ENCODE measurements at regions not wholly inside any gene's neighbourhood (a gene's known extent, or its start where the extent isn't known, plus 50 kb on each side); places are given as distances from the start of the nearest gene placed in this dataset.
"Not testable (repeated sequence)": the region's sequence is repeated elsewhere in the genome, so short reads cannot be mapped to it uniquely, and the experiment has no call there.

- DNase-seq (ENCODE audit: low spot score): peak; percentile 22
Observed at GRCh38 chr9:42239445-42240260, 56.2 kb downstream of the SPATA31A6 start.

GRCh38 chr9:42240261-42240579 is 56.8 kb downstream of the SPATA31A6 start:
- not testable (repeated sequence) for DNase-seq (ENCODE audit: low spot score)

- DNase-seq (ENCODE audit: low spot score): not testable (repeated sequence)
Observed at GRCh38 chr9:42243211-42243610, 59.8 kb downstream of the SPATA31A6 start.

- DNase-seq (ENCODE audit: low spot score): not testable (repeated sequence)
Observed at GRCh38 chr9:42243822-42244221, 60.4 kb downstream of the SPATA31A6 start.

GRCh38 chr9:42268729-42269128 is 85.3 kb downstream of the SPATA31A6 start:
- DNase-seq (ENCODE audit: low spot score): not testable (repeated sequence)

GRCh38 chr9:42269171-42269570 is 85.7 kb downstream of the SPATA31A6 start:
- not testable (repeated sequence) for DNase-seq (ENCODE audit: low spot score)

- not testable (repeated sequence) for DNase-seq (ENCODE audit: low spot score)
Observed at GRCh38 chr9:42273191-42273590, 89.7 kb downstream of the SPATA31A6 start.

GRCh38 chr9:42275141-42275540 is 91.7 kb downstream of the SPATA31A6 start:
- DNase-seq (ENCODE audit: low spot score): no peak

GRCh38 chr9:42282531-42283178 is 99.2 kb downstream of the SPATA31A6 start:
- peak; percentile 13 for DNase-seq (ENCODE audit: low spot score)

- peak; percentile 12 for DNase-seq (ENCODE audit: low spot score)
Observed at GRCh38 chr9:42283179-42283543, 99.7 kb downstream of the SPATA31A6 start.

GRCh38 chr9:42286145-42286845 is 102.8 kb downstream of the SPATA31A6 start:
- DNase-seq (ENCODE audit: low spot score): not testable (repeated sequence)

GRCh38 chr9:42288002-42288864 is 104.8 kb downstream of the SPATA31A6 start:
- DNase-seq (ENCODE audit: low spot score): not testable (repeated sequence)

GRCh38 chr9:42288865-42289229 is 105.4 kb downstream of the SPATA31A6 start:
- DNase-seq (ENCODE audit: low spot score): not testable (repeated sequence)

- not testable (repeated sequence) for DNase-seq (ENCODE audit: low spot score)
Observed at GRCh38 chr9:42300124-42300523, 116.7 kb downstream of the SPATA31A6 start.

- not testable (repeated sequence) for DNase-seq (ENCODE audit: low spot score)
Observed at GRCh38 chr9:42306625-42307024, 123.2 kb downstream of the SPATA31A6 start.

GRCh38 chr9:42307449-42307848 is 124.0 kb downstream of the SPATA31A6 start:
- not testable (repeated sequence) for DNase-seq (ENCODE audit: low spot score)

GRCh38 chr9:42310972-42311371 is 127.5 kb downstream of the SPATA31A6 start:
- not testable (repeated sequence) for DNase-seq (ENCODE audit: low spot score)

- not testable (repeated sequence) for DNase-seq (ENCODE audit: low spot score)
Observed at GRCh38 chr9:42316026-42316425, 132.6 kb downstream of the SPATA31A6 start.

GRCh38 chr9:42317677-42318076 is 134.2 kb downstream of the SPATA31A6 start:
- not testable (repeated sequence) for DNase-seq (ENCODE audit: low spot score)

GRCh38 chr9:42323084-42323809 is 139.8 kb downstream of the SPATA31A6 start:
- DNase-seq (ENCODE audit: low spot score): not testable (repeated sequence)

- not testable (repeated sequence) for DNase-seq (ENCODE audit: low spot score)
Observed at GRCh38 chr9:42325142-42325541, 141.7 kb downstream of the SPATA31A6 start.

All from HT-29 (cell line).